Cardiac fibroblast (primary cell): ENCODE measurements at regions not wholly inside any gene's neighbourhood (a gene's known extent, or its start where the extent isn't known, plus 50 kb on each side); places are given as distances from the start of the nearest gene placed in this dataset.
A peak's percentile ranks its signal among the peaks of the same experiment; 100 is the strongest.

ENCODE experiments used
- DNase-seq, 2 donors: peaks; one replicate each; pipeline versions ENCODE4 v3.0.0 to v3.0.0-alpha.2; 2010; ENCODE audit warnings: low read depth in 2 of 2
- H3K4me3 ChIP-seq, 2 donors: replicated peaks in 1 of 2; 1 replicate in 1 of 2; 2 replicates in 1 of 2; pipeline ENCODE4 v1.5.1; 2011; ENCODE audit warnings: low read depth in 2 of 2, low read length in 2 of 2, mild to moderate bottlenecking in 2 of 2, moderate library complexity in 1 of 2
- TF ChIP-seq, protein P1 (sequence below): IDR thresholded peaks from one replicate; pipeline ENCODE4 v1.5.1; 2011; ENCODE audit warnings: low read depth, mild to moderate bottlenecking, low read length, inconsistent platforms

DNA sequence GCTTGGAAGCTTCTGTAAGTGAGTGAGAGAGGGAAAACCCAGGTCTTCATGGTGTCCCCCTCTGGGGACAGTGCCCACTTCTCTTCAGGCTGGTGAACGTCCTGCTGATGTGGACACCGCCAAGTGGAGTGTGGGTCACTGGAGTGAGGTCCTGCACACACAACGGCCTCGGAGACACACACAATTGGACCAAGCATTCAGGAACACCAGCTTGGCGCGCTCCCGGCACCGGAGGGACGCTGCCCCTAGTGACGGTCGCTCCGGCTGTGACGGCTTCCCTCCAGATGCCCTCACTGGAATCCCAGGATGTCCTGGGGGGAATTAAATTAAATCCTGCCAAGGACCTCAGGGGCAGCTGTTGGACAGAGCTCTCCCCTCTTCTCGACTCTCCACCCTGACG is 123.1 kb downstream of the ZNF664 start:
- TF ChIP-seq, protein P1, sequence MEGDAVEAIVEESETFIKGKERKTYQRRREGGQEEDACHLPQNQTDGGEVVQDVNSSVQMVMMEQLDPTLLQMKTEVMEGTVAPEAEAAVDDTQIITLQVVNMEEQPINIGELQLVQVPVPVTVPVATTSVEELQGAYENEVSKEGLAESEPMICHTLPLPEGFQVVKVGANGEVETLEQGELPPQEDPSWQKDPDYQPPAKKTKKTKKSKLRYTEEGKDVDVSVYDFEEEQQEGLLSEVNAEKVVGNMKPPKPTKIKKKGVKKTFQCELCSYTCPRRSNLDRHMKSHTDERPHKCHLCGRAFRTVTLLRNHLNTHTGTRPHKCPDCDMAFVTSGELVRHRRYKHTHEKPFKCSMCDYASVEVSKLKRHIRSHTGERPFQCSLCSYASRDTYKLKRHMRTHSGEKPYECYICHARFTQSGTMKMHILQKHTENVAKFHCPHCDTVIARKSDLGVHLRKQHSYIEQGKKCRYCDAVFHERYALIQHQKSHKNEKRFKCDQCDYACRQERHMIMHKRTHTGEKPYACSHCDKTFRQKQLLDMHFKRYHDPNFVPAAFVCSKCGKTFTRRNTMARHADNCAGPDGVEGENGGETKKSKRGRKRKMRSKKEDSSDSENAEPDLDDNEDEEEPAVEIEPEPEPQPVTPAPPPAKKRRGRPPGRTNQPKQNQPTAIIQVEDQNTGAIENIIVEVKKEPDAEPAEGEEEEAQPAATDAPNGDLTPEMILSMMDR, result no peak
- no peak overlapping the region for H3K4me3 ChIP-seq
- no peak for DNase-seq

DNA sequence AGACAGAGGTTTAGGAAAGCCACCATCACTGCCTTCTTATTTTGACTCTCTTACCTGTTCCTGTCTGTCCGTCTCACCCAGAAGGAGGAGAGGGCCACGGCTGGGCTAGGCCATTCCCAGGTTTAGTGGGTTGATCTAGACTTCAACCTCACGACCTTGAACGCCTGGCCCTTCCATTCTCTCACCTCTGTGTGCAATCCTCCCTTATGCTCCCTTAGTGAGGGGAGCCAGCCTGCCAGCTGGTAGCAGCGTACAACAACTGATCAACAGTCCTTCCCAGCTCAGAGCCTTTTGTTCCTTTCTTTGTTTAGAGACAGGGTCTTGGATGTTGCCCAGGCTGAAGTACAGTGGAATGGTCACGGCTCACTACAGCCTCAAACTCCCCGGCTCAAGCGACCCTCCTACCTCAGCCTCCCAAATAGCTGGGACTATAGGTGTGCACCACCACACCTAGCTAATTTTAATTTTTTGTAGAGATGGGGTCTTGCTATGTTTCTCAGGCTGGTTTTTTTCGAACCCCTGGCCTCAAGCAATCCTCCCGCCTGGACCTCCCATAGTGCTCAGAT is 123.9 kb downstream of the ZNF664 start:
- DNase-seq, result no peak
- TF ChIP-seq, protein P1, result no peak
- H3K4me3 ChIP-seq, result no peak overlapping the region

DNA sequence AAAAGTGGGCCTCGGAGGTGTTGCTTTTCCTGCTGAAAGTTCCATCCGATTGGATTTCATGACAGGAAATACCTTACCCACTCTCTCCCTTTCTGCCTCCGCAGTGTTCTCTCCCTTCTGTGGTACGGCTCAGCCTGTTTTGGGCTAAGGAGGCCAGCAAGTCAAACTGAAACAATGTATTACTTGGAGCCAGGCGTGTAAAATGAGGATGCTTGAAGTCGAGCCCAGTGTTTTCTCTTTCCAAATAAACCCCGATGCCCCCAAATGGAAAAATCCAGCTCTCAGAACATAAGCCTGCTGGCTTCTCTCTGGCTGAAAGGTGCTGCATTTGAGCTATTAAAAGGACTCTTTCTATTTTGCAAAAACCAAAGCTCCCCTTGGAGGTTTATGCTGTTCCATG is 124.7 kb downstream of the ZNF664 start:
- peak in 1 of 2 donors; percentile 19 for DNase-seq

DNA sequence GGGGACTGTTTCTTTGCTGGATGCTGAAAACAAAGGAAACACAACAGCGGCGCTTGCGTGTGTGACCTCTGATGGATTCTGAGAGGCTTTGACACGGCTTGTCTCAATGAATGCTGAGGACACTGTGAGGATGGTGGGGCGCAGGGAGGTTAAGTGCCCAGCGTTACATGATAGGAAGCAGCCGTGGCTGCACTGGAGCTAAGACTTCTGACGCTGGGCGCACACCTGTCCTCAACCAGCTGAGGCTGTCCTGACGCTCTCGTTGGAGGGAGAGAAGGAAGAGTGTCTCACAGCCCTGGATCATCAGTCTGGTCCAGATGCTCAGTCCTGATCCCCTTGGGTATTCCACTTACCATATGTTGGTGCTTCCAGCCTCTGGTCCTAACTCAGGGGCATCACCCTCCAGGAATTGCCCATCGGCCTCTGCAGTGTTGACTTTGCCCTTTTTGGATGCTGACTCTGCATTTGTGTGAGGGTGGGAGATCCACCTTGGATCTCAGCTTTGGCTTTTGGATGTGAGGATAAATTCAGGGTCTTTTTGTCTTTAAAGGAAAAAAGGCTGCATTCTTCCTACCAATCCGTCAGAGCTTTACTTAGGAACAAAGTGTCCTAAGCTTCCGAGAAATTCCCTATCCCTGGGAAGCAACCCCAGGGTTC is 125.2 kb downstream of the ZNF664 start:
- no peak overlapping the region for H3K4me3 ChIP-seq
- DNase-seq, result no peak
- TF ChIP-seq, protein P1, result no peak

More for the DNA sequence above, 124.7 kb downstream of the ZNF664 start:
- H3K4me3 ChIP-seq, result no peak overlapping the region
- TF ChIP-seq, protein P1, result no peak

DNA sequence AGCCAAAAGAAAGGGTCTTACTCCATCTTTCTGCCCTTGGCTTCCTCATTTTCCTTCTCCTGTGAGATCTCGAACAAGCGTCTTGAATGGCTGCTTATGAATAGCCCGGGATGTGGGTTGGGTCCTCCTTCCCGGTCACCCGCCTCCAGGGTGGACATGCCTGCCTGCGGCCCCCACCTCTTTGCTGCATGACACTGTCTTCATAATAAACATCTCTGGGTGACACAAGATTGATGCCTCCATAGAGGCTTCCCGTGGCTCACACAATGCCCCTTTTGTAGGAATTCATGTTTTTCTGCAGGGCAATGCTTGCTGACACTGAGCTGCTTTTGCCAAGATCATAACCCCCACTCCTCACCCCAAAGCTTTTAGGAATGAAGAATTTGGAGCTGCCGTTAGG is 125.9 kb downstream of the ZNF664 start:
- no peak for DNase-seq
- TF ChIP-seq, protein P1, result no peak
- H3K4me3 ChIP-seq, result no peak overlapping the region

DNA sequence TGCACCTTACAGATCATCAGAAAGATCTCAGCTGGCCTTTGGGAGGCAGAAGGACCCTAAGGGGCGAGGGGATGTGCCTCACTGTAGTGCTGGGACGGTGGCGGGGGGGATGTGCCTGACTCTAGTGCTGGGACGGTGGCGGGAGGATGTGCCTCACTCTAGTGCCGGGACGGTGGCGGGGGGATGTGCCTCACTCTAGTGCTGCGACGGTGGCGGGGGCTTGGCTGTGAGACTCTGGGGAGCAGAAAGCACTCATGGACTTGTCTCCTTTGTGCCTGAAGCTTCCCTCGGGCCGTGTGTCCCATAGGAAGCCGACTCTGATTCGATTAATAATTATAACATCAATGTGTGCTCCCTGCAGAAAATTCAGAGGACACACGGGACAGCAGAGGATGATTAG is 126.6 kb downstream of the ZNF664 start:
- no peak for DNase-seq
- no peak overlapping the region for H3K4me3 ChIP-seq

More for the DNA sequence above, 126.6 kb downstream of the ZNF664 start:
- TF ChIP-seq, protein P1, result no peak
